Lower leg skin (tissue), 3 donors: ENCODE measurements at regions not wholly inside any gene's neighbourhood (a gene's known extent, or its start where the extent isn't known, plus 50 kb on each side); places are given as distances from the start of the nearest gene placed in this dataset.

Experiments used
- POLR2A ChIP-seq, 2 donors: fragments of 450-650 bp; IDR thresholded peaks; one replicate each; pipeline ENCODE4 v1.6.1; 2016 to 2017; ENCODE audit warnings: antibody characterized with exemption in 2 of 2, mild to moderate bottlenecking in 1 of 2, moderate library complexity in 1 of 2
- TF ChIP-seq, protein P1 (sequence below), 3 donors: fragments of 450-650 bp; IDR thresholded peaks; one replicate each; pipeline ENCODE4 v1.5.1; 2016; ENCODE audit warnings: antibody characterized with exemption in 3 of 3, mild to moderate bottlenecking in 3 of 3, moderate library complexity in 2 of 3

DNA sequence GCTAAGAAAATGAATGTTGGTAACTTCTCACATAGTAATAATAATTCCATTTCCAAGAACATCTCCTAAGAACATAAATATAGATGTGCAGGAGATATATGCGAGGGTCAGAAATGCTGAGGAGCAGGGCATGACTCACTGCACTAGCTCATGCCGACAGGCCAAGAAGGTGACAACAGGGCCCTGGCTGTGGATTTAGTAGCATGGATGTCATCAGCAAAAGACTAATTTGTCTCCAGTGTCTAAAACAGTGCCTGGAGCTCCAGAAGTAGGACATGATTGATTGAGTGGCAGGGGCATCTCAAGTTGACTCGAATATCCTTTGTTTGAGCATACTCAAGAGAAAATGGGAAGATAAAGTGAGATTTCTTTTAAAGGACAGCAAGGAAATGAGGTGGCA lies 207.0 kb upstream of the FOXA2 start:
- no peak for TF ChIP-seq POLR2A (IDR thresholded peaks at IDR 0.05)
- TF ChIP-seq, protein P1, sequence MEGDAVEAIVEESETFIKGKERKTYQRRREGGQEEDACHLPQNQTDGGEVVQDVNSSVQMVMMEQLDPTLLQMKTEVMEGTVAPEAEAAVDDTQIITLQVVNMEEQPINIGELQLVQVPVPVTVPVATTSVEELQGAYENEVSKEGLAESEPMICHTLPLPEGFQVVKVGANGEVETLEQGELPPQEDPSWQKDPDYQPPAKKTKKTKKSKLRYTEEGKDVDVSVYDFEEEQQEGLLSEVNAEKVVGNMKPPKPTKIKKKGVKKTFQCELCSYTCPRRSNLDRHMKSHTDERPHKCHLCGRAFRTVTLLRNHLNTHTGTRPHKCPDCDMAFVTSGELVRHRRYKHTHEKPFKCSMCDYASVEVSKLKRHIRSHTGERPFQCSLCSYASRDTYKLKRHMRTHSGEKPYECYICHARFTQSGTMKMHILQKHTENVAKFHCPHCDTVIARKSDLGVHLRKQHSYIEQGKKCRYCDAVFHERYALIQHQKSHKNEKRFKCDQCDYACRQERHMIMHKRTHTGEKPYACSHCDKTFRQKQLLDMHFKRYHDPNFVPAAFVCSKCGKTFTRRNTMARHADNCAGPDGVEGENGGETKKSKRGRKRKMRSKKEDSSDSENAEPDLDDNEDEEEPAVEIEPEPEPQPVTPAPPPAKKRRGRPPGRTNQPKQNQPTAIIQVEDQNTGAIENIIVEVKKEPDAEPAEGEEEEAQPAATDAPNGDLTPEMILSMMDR (IDR thresholded peaks at IDR 0.05), result no peak
